CD14-positive monocyte (primary cell): ENCODE measurements at regions not wholly inside any gene's neighbourhood (a gene's known extent, or its start where the extent isn't known, plus 50 kb on each side); places are given as distances from the start of the nearest gene placed in this dataset.
A peak's percentile ranks its signal among the peaks of the same experiment; 100 is the strongest.

ENCODE experiments used
- DNase-seq, 3 donors: peaks; one replicate each; pipeline ENCODE4 v3.0.0-alpha.2; 2011 to 2022
- H2AFZ ChIP-seq: 2 replicates; pipeline ENCODE4 v1.6.0; 2012; ENCODE audit warnings: mild to moderate bottlenecking, low read depth, low read length, inconsistent platforms; ENCODE audit not compliant: insufficient read depth, poor library complexity, severe bottlenecking
- H3K27ac ChIP-seq, 2 donors: 1 replicate in 1 of 2; 2 replicates in 1 of 2; pipeline ENCODE4 v1.5.1; 2012 to 2013; ENCODE audit warnings: low read length in 2 of 2, control low read depth in 1 of 2, inconsistent platforms in 1 of 2, low read depth in 1 of 2, mild to moderate bottlenecking in 1 of 2
- H3K27me3 ChIP-seq, 2 donors: one replicate each; pipeline versions ENCODE4 v1.6.0 to v1.6.1; 2011 to 2013; ENCODE audit warnings: low read length in 2 of 2; ENCODE audit not compliant: control insufficient read depth in 2 of 2, insufficient read depth in 2 of 2
- H3K36me3 ChIP-seq, 2 donors: replicated peaks in 1 of 2; 1 replicate in 1 of 2; 2 replicates in 1 of 2; pipeline versions ENCODE4 v1.5.1 to v1.6.1; 2012 to 2013; ENCODE audit warnings: low read length in 2 of 2, control low read depth in 1 of 2, inconsistent platforms in 1 of 2, mild to moderate bottlenecking in 1 of 2; ENCODE audit not compliant: insufficient read depth in 2 of 2, control insufficient read depth in 1 of 2
- H3K4me1 ChIP-seq, 2 donors: 1 replicate in 1 of 2; 2 replicates in 1 of 2; pipeline versions ENCODE4 v1.5.1 to v1.6.1; 2012 to 2013; ENCODE audit warnings: low read length in 2 of 2, control low read depth in 1 of 2, inconsistent platforms in 1 of 2, mild to moderate bottlenecking in 1 of 2, moderate library complexity in 1 of 2; ENCODE audit not compliant: insufficient read depth in 2 of 2, control insufficient read depth in 1 of 2
- H3K4me2 ChIP-seq: replicated peaks from 2 replicates; pipeline ENCODE3; 2012; ENCODE audit warnings: low read length, moderate library complexity, mild to moderate bottlenecking; ENCODE audit not compliant: poor library complexity, severe bottlenecking; ENCODE audit errors: extremely low read depth
- H3K4me3 ChIP-seq, 3 experiments: fragments of 200-600 bp in 1 of 3; sonication (generic) in 1 of 3; replicated peaks in 1 of 3; 1 replicate in 2 of 3; 2 replicates in 1 of 3; pipeline ENCODE4 v1.5.1; 2011 to 2013; ENCODE audit warnings: low read length in 3 of 3, mild to moderate bottlenecking in 3 of 3, control low read depth in 2 of 3, low read depth in 2 of 3, inconsistent platforms in 1 of 3, moderate library complexity in 1 of 3
- H3K79me2 ChIP-seq: 2 replicates; pipeline ENCODE4 v1.6.0; 2012; ENCODE audit warnings: mild to moderate bottlenecking, control low read depth, inconsistent platforms, low read length, moderate library complexity; ENCODE audit not compliant: insufficient read depth
- H3K9ac ChIP-seq: 2 replicates; pipeline ENCODE4 v1.6.0; 2017; ENCODE audit warnings: low read length, mild to moderate bottlenecking; ENCODE audit not compliant: insufficient read depth, poor library complexity, severe bottlenecking
- H3K9me3 ChIP-seq, 2 donors: replicated peaks in 1 of 2; 1 replicate in 1 of 2; 2 replicates in 1 of 2; pipeline versions ENCODE4 v1.5.1 to v1.6.1; 2012 to 2013; ENCODE audit warnings: low read length in 2 of 2, control low read depth in 1 of 2; ENCODE audit not compliant: control insufficient read depth in 1 of 2, insufficient read depth in 1 of 2
- H4K20me1 ChIP-seq: 2 replicates; pipeline ENCODE4 v1.6.0; 2012; ENCODE audit warnings: mild to moderate bottlenecking, low read length, control low read depth, moderate library complexity; ENCODE audit not compliant: insufficient read depth
- H3K27ac Mint-ChIP-seq, 7 donors: one replicate each; pipeline ENCODE4 v1.8.0; 2020; ENCODE audit warnings: mild to moderate bottlenecking in 7 of 7, mixed read lengths in 7 of 7, moderate library complexity in 6 of 7, inconsistent platforms in 2 of 7
- H3K27me3 Mint-ChIP-seq, 3 donors: one replicate each; pipeline ENCODE4 v1.8.0; 2021 to 2022; ENCODE audit warnings: low read depth in 3 of 3, mild to moderate bottlenecking in 3 of 3, mixed read lengths in 3 of 3, moderate library complexity in 3 of 3, inconsistent platforms in 1 of 3
- H3K36me3 Mint-ChIP-seq, 2 donors: one replicate each; pipeline ENCODE4 v1.8.0; 2020; ENCODE audit warnings: mixed read lengths in 2 of 2, inconsistent platforms in 1 of 2, mild to moderate bottlenecking in 1 of 2
- H3K4me1 Mint-ChIP-seq: one replicate; pipeline ENCODE4 v1.8.0; 2020; ENCODE audit warnings: mild to moderate bottlenecking, mixed read lengths
- H3K4me3 Mint-ChIP-seq, 2 donors: one replicate each; pipeline ENCODE4 v1.8.0; 2020; ENCODE audit warnings: mild to moderate bottlenecking in 2 of 2, mixed read lengths in 2 of 2, moderate library complexity in 1 of 2
- H3K9me3 Mint-ChIP-seq, 7 donors: one replicate each; pipeline ENCODE4 v1.8.0; 2020 to 2022; ENCODE audit warnings: mixed read lengths in 7 of 7, mild to moderate bottlenecking in 6 of 7, moderate library complexity in 6 of 7, inconsistent platforms in 2 of 7
- WGBS: methylation state at CpG from one replicate; pipeline ENCODE4 v1.1.5; 2013; ENCODE audit warnings: missing lambda C conversion rate; ENCODE audit not compliant: insufficient coverage; 5-methylcytosine and 5-hydroxymethylcytosine counted together
- intact Hi-C, 2 donors: fragments of 100-400 bp; cut with micrococcal nuclease; formaldehyde crosslinking; loops; one replicate each; pipeline versions ENCODE4 v1.15.0 to v1.15.1; 2023
- TF ChIP-seq, protein P1 (sequence below): fragments of 200-600 bp; IDR thresholded peaks from one replicate; pipeline ENCODE4 v1.8.0; 2022; ENCODE audit warnings: antibody characterized with exemption, mild to moderate bottlenecking

DNA sequence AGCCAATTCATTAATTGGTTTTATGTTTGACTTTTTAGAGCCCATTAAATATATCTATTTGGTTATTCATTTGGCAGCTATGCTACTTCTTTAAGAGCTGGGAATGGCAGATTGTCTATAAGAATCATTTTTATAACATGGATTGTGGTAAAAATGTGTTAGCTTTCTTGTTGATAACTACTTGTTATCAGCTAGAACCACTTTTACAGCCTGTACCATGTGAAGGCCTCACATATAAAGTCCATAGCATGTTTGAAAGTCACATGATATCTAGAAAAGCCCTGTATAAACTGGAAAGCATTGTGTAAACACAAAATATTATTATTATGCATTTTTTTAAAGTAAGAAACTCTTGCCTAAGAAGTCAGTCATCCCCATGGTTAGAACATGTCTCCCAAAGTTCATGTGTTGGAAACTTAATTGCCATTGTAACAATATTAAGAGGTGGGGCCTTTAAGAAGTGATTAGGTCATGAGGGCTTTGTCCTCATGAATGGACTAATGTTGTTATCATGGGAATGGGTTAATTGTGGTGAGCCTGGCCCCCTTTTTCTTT is 110.9 kb upstream of the BMP2K start:
- TF ChIP-seq, protein P1, sequence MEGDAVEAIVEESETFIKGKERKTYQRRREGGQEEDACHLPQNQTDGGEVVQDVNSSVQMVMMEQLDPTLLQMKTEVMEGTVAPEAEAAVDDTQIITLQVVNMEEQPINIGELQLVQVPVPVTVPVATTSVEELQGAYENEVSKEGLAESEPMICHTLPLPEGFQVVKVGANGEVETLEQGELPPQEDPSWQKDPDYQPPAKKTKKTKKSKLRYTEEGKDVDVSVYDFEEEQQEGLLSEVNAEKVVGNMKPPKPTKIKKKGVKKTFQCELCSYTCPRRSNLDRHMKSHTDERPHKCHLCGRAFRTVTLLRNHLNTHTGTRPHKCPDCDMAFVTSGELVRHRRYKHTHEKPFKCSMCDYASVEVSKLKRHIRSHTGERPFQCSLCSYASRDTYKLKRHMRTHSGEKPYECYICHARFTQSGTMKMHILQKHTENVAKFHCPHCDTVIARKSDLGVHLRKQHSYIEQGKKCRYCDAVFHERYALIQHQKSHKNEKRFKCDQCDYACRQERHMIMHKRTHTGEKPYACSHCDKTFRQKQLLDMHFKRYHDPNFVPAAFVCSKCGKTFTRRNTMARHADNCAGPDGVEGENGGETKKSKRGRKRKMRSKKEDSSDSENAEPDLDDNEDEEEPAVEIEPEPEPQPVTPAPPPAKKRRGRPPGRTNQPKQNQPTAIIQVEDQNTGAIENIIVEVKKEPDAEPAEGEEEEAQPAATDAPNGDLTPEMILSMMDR, result no peak
- H3K79me2 ChIP-seq, result no peaks in the 10 kb centered on the region
- H4K20me1 ChIP-seq, result no peaks in the 10 kb centered on the region
- peak overlapping the region in 1 of 2 donors; percentile 76 for H3K27ac ChIP-seq
- Mint-ChIP-seq H3K27me3 (no peaks in the 10 kb centered on the region), H3K9me3 (peaks cover 0 to 3% (median 0%) of the 10 kb centered on the region in 7 donors), H3K36me3 (peaks cover 3 to 5% of the 10 kb centered on the region in 2 donors), H3K27ac (peak overlapping the region in 1 of 7 donors; percentile 26), H3K4me1 (peaks cover 75% of the 10 kb centered on the region), H3K4me3 (no peak overlapping the region)
- no peak overlapping the region for H3K4me2 ChIP-seq
- intact Hi-C loops, result no loop called here
- H3K9me3 ChIP-seq, result no peaks in the 10 kb centered on the region
- no peak overlapping the region for H3K4me3 ChIP-seq
- no peak overlapping the region for H3K9ac ChIP-seq
- no peaks in the 10 kb centered on the region for H3K27me3 ChIP-seq
- H3K36me3 ChIP-seq, result no peaks in the 10 kb centered on the region
- H3K4me1 ChIP-seq, result peaks cover 76 to 84% of the 10 kb centered on the region in 2 donors
- H2AFZ ChIP-seq, result no peak overlapping the region
- no peak for DNase-seq

DNA sequence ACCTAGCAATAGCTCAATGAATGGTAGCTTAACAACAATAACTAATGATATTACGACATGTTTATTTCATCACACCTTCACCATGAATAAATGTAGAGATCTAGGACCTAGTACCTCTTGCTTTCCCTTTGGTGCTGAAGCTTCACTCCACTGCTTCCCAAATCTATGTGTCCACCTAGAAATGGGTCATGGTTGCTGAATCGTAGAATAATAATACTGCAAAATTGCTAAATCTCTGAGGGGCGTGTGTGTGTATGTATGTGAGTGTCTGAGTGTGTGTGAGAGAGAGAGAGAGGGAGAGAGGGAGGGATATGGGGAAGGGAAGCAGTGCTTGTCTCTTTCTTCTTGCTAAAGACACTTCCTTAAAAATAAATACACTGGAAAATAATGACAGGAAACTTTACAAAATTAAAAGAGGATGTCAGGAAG is 109.3 kb upstream of the BMP2K start:
- H3K4me1 Mint-ChIP-seq, result peaks cover 77% of the 10 kb centered on the region
- peaks cover 72 to 82% of the 10 kb centered on the region in 2 donors for H3K4me1 ChIP-seq
- no peaks in the 10 kb centered on the region for H3K36me3 ChIP-seq

More for the DNA sequence above, 109.3 kb upstream of the BMP2K start:
- Mint-ChIP-seq H3K27ac (peak overlapping the region; percentile 81 to 97 (median 94)), H3K36me3 (peaks cover 3 to 5% of the 10 kb centered on the region in 2 donors), H3K4me3 (peak overlapping the region; percentile 17 to 79), H3K9me3 (peaks cover 0 to 3% (median 0%) of the 10 kb centered on the region in 7 donors), H3K27me3 (no peaks in the 10 kb centered on the region)
- no peak overlapping the region for H2AFZ ChIP-seq
- no peaks in the 10 kb centered on the region for H3K79me2 ChIP-seq
- H3K27me3 ChIP-seq, result no peaks in the 10 kb centered on the region
- peak; percentile 50 to 75 (median 50) for DNase-seq
- H3K9me3 ChIP-seq, result no peaks in the 10 kb centered on the region
- whole genome bisulfite sequencing, result 14% methylated on average over 1 of the region's 3 CpGs
- H3K4me3 ChIP-seq, result peak overlapping the region in 2 of 3 experiments; percentile 16 to 55
- intact Hi-C loops, result no loop called here
- H3K27ac ChIP-seq, result peak overlapping the region in 1 of 2 donors; percentile 76
- TF ChIP-seq, protein P1, result no peak
- peak overlapping the region; percentile 63 for H3K4me2 ChIP-seq
- no peak overlapping the region for H3K9ac ChIP-seq
- no peaks in the 10 kb centered on the region for H4K20me1 ChIP-seq
